Osteoblast (primary cell): ENCODE measurements at regions not wholly inside any gene's neighbourhood (a gene's known extent, or its start where the extent isn't known, plus 50 kb on each side); places are given as distances from the start of the nearest gene placed in this dataset.

Experiments
- DNase-seq: peaks from one replicate; pipeline ENCODE4 v3.0.0; 2011; ENCODE audit warnings: low spot score, mixed read lengths; ENCODE audit not compliant: insufficient read length; ENCODE audit errors: missing footprints
- H2AFZ ChIP-seq: 2 replicates; pipeline ENCODE4 v1.6.0; 2011; ENCODE audit warnings: mild to moderate bottlenecking, low read length
- H3K27ac ChIP-seq: 2 replicates; pipeline ENCODE4 v1.5.1; 2011; ENCODE audit warnings: mild to moderate bottlenecking, low read depth, low read length, moderate library complexity
- H3K27me3 ChIP-seq: 2 replicates; pipeline ENCODE4 v1.6.0; 2012; ENCODE audit warnings: mild to moderate bottlenecking, control low read depth, inconsistent platforms, low read length, moderate library complexity; ENCODE audit not compliant: insufficient read depth
- H3K36me3 ChIP-seq: 2 replicates; pipeline ENCODE4 v1.5.1; 2011; ENCODE audit warnings: mild to moderate bottlenecking, low read length, control low read depth, moderate library complexity; ENCODE audit not compliant: insufficient read depth
- H3K4me1 ChIP-seq: 2 replicates; pipeline ENCODE4 v1.5.1; 2011; ENCODE audit warnings: mild to moderate bottlenecking, low read length, control low read depth, moderate library complexity; ENCODE audit not compliant: insufficient read depth
- H3K4me2 ChIP-seq: 2 replicates; pipeline ENCODE4 v1.6.0; 2011; ENCODE audit warnings: mild to moderate bottlenecking, low read length; ENCODE audit not compliant: insufficient read depth
- H3K4me3 ChIP-seq: fragments of 200-600 bp; sonication (generic); 3 replicates; pipeline ENCODE4 v1.5.1; 2012; ENCODE audit warnings: mild to moderate bottlenecking, low read length, inconsistent platforms; ENCODE audit not compliant: insufficient read depth
- H3K79me2 ChIP-seq: 2 replicates; pipeline ENCODE4 v1.6.0; 2012; ENCODE audit warnings: mild to moderate bottlenecking, low read length, control low read depth, inconsistent platforms; ENCODE audit not compliant: insufficient read depth
- H3K9me3 ChIP-seq: 2 replicates; pipeline ENCODE4 v1.5.1; 2011; ENCODE audit warnings: low read depth, low read length, control low read depth
- H4K20me1 ChIP-seq: 2 replicates; pipeline ENCODE4 v1.6.0; 2012; ENCODE audit warnings: mild to moderate bottlenecking, low read length, control low read depth; ENCODE audit not compliant: insufficient read depth
- TF ChIP-seq, protein P1 (sequence below): IDR thresholded peaks from 2 replicates; pipeline ENCODE4 v1.5.1; 2011; ENCODE audit warnings: mild to moderate bottlenecking, low read depth, low read length, moderate library complexity; ENCODE audit errors: extremely low read depth

DNA sequence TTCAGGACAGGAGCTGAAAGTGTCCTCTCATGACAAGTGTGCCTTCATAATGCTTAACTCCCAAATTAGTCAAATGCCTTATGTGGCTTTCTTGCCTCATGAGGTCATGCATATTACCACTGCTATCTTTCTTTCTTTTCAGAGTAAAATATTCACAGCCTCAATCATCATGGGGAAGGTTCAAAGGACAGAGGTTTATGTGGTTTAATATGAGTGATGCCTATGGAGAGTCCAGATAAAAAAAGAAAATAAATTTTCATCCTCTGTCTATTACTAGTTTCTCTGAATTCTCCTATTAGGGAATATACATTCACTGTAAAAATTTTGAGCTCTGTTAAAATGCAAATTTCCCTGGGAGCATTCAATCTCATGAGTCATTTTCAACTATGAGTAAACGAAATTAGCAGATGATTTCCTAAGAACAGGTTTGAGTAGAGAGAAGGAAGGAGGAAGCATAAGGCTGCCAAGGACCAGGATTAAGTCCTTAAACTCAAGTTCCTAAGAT lies 396.9 kb upstream of the ADGRB3 start:
- Histone ChIP-seq H3K79me2 (no peaks in the 10 kb centered on the region), H3K27me3 (no peaks in the 10 kb centered on the region), H3K4me1 (no peaks in the 10 kb centered on the region), H3K36me3 (no peaks in the 10 kb centered on the region), H4K20me1 (no peaks in the 10 kb centered on the region), H3K4me3 (no peak overlapping the region), H3K9me3 (no peaks in the 10 kb centered on the region), H3K27ac (no peak overlapping the region), H3K4me2 (no peak overlapping the region), H2AFZ (no peak overlapping the region)
- no peak for DNase-seq
- TF ChIP-seq, protein P1, sequence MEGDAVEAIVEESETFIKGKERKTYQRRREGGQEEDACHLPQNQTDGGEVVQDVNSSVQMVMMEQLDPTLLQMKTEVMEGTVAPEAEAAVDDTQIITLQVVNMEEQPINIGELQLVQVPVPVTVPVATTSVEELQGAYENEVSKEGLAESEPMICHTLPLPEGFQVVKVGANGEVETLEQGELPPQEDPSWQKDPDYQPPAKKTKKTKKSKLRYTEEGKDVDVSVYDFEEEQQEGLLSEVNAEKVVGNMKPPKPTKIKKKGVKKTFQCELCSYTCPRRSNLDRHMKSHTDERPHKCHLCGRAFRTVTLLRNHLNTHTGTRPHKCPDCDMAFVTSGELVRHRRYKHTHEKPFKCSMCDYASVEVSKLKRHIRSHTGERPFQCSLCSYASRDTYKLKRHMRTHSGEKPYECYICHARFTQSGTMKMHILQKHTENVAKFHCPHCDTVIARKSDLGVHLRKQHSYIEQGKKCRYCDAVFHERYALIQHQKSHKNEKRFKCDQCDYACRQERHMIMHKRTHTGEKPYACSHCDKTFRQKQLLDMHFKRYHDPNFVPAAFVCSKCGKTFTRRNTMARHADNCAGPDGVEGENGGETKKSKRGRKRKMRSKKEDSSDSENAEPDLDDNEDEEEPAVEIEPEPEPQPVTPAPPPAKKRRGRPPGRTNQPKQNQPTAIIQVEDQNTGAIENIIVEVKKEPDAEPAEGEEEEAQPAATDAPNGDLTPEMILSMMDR, result no peak

DNA sequence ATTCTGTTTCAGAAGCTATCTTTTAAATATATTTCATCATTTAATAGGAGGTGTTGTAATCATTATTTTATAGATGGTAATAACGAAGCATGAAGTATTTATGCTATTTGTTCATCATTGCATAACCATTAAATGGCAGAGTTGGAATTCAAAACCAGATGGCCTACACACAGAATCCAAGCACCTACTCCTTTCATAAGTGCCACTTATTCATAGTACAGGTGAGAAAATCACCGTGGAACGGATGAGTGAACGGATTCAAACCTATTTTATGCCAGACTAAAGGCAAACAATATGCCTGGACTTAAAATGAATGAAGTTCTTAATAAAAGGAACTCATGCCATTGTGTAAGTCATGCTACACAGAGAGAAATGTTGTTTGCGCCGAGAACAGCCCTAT lies 397.9 kb upstream of the ADGRB3 start:
- Histone ChIP-seq H3K4me2 (no peak overlapping the region), H3K4me1 (no peaks in the 10 kb centered on the region), H4K20me1 (no peaks in the 10 kb centered on the region), H2AFZ (no peak overlapping the region), H3K27ac (no peak overlapping the region), H3K36me3 (no peaks in the 10 kb centered on the region), H3K9me3 (no peaks in the 10 kb centered on the region), H3K79me2 (no peaks in the 10 kb centered on the region), H3K4me3 (no peak overlapping the region), H3K27me3 (no peaks in the 10 kb centered on the region)
- TF ChIP-seq, protein P1, result no peak
- no peak for DNase-seq

DNA sequence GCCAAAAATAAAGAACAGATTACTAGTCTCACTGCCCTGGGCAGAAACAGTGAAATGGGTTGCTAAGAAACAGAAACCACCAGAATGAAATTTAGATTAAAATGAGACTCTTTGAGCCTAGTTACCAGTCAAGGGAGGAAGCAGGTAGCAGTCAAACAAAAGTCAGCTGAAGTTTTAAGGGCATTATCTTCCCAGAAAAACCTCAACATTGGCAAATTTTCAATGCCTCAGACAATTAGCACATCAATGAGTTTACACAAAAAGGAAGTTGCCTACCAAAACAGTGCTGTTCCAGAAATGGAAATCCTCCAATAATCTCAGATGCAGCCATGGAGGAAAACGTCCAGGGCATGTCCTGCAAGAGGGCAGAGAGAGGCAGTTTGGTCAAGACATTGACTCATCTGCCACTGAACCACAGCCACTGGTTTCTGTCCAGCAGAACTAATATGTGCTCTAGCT lies 399.7 kb upstream of the ADGRB3 start:
- no peak overlapping the region for H3K4me3 ChIP-seq
- H3K9me3 ChIP-seq, result no peaks in the 10 kb centered on the region
- no peaks in the 10 kb centered on the region for H3K27me3 ChIP-seq
- no peak overlapping the region for H2AFZ ChIP-seq
- no peaks in the 10 kb centered on the region for H3K4me1 ChIP-seq
- no peaks in the 10 kb centered on the region for H3K79me2 ChIP-seq
- no peak overlapping the region for H3K4me2 ChIP-seq
- H4K20me1 ChIP-seq, result no peaks in the 10 kb centered on the region
- TF ChIP-seq, protein P1, result no peak
- H3K27ac ChIP-seq, result no peak overlapping the region
- DNase-seq, result no peak
- no peaks in the 10 kb centered on the region for H3K36me3 ChIP-seq

DNA sequence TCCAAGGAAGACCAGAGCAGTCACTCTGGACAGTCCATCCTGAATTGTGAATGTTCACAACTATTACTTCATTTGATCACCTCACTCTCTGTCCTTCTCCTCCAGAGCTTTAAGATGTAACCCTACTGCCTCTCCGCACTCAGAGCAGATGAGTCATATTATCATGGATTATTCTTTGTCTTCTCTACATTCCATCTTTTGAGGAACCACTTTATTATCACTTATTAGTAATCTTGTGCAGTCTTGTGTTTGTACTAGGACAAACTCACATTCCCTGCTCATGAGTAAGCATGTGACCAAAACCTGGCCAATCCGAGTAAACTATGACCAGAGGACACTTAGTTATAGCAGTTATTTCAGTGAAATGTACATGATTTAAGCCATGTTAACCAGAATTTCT lies 401.5 kb upstream of the ADGRB3 start:
- Histone ChIP-seq H3K27me3 (no peaks in the 10 kb centered on the region), H3K9me3 (no peaks in the 10 kb centered on the region), H3K36me3 (no peaks in the 10 kb centered on the region), H3K27ac (no peak overlapping the region), H2AFZ (no peak overlapping the region), H3K79me2 (no peaks in the 10 kb centered on the region), H3K4me1 (no peaks in the 10 kb centered on the region), H3K4me3 (no peak overlapping the region), H3K4me2 (no peak overlapping the region), H4K20me1 (no peaks in the 10 kb centered on the region)
- DNase-seq, result no peak
- TF ChIP-seq, protein P1, result no peak
